OCI-LY1 (cell line): ENCODE measurements at regions not wholly inside any gene's neighbourhood (a gene's known extent, or its start where the extent isn't known, plus 50 kb on each side); places are given as distances from the start of the nearest gene placed in this dataset.

Experiments
- EZH2 ChIP-seq: fragments of 200-600 bp; sonication (generic), shearing (Covaris generic); IDR thresholded peaks from 2 replicates; pipeline ENCODE4 v1.8.0; 2017; ENCODE audit warnings: borderline replicate concordance, mixed run types, mild to moderate bottlenecking, antibody characterized with exemption, low read length, moderate library complexity, mixed read lengths
- TF ChIP-seq, protein P1 (sequence below): fragments of 200-600 bp; sonication (generic), shearing (Covaris generic); IDR thresholded peaks from 2 replicates; pipeline ENCODE4 v1.5.1; 2017; ENCODE audit warnings: mild to moderate bottlenecking, antibody characterized with exemption, low read length, moderate library complexity, mixed read lengths

DNA sequence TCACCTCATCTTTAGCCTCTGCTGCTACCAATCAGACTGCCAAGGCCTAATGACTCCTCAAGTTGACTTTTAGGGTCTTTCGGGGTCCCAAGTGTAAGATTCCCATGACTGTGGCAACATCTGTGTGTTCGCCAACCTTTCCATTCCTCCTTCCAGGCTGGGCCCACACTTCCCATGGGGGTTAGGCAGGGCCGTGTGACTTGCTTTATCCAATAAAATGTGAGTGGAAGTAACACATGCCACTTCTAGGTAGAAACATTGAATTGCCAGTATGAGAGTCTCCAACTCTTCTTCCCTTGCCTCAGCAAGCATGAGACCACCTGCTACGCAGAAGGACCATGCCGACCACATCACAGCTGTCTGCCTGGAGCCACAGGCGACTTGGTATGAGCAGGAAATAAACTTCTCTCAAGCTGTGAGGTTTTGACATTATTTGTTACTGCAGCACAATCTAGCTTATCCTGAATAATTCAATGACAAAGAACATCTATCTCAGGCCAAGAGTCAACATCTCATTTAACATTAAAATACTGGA lies 190.4 kb upstream of the IER5L start:
- no peak for TF ChIP-seq EZH2
- TF ChIP-seq, protein P1, sequence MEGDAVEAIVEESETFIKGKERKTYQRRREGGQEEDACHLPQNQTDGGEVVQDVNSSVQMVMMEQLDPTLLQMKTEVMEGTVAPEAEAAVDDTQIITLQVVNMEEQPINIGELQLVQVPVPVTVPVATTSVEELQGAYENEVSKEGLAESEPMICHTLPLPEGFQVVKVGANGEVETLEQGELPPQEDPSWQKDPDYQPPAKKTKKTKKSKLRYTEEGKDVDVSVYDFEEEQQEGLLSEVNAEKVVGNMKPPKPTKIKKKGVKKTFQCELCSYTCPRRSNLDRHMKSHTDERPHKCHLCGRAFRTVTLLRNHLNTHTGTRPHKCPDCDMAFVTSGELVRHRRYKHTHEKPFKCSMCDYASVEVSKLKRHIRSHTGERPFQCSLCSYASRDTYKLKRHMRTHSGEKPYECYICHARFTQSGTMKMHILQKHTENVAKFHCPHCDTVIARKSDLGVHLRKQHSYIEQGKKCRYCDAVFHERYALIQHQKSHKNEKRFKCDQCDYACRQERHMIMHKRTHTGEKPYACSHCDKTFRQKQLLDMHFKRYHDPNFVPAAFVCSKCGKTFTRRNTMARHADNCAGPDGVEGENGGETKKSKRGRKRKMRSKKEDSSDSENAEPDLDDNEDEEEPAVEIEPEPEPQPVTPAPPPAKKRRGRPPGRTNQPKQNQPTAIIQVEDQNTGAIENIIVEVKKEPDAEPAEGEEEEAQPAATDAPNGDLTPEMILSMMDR, result no peak
